WTC11 (cell line): ENCODE measurements at regions not wholly inside any gene's neighbourhood (a gene's known extent, or its start where the extent isn't known, plus 50 kb on each side); places are given as distances from the start of the nearest gene placed in this dataset.

Source experiments
- ATAC-seq: fragments of 200-7000 bp; cut with Tn5 transposase; 2 replicates; pipeline ENCODE4 v1.10.0; 2021; ENCODE audit warnings: mild to moderate bottlenecking, moderate library complexity
- CTCF ChIA-PET: fragments of 300-600 bp; sonication (Branson Sonifier 250); formaldehyde crosslinking; loops from one replicate; lab custom pipeline; 2021; ENCODE audit warnings: antibody characterized with exemption; lab: Charles Lee
- POLR2A ChIA-PET: fragments of 350-600 bp; sonication (Branson Sonifier 250); formaldehyde crosslinking; loops from one replicate; lab custom pipeline; 2021; ENCODE audit warnings: antibody characterized with exemption; lab: Charles Lee
- DNase-seq: peaks from one replicate; pipeline ENCODE4 v3.0.0; 2021; ENCODE audit warnings: low spot score
- H3K27ac Mint-ChIP-seq: 2 replicates; pipeline ENCODE4 v1.8.0; 2021; ENCODE audit warnings: mixed read lengths
- H3K27me3 Mint-ChIP-seq: 2 replicates; pipeline ENCODE4 v1.8.0; 2021; ENCODE audit warnings: low read depth, mild to moderate bottlenecking, moderate library complexity, mixed read lengths
- H3K36me3 Mint-ChIP-seq: 2 replicates; pipeline ENCODE4 v1.8.0; 2021; ENCODE audit warnings: mixed read lengths
- H3K4me1 Mint-ChIP-seq: 2 replicates; pipeline ENCODE4 v1.8.0; 2022; ENCODE audit warnings: mixed read lengths
- H3K4me3 Mint-ChIP-seq: 2 replicates; pipeline ENCODE4 v1.8.0; 2021; ENCODE audit warnings: mild to moderate bottlenecking, moderate library complexity, mixed read lengths
- H3K9me3 Mint-ChIP-seq: 2 replicates; pipeline ENCODE4 v1.8.0; 2021; ENCODE audit warnings: mixed read lengths
- ARID4B ChIP-seq: sonication (generic); formaldehyde crosslinking; IDR thresholded peaks from 2 replicates; pipeline ENCODE4 v1.8.0; 2023; ENCODE audit warnings: missing genetic modification reagents, mild to moderate bottlenecking, borderline replicate concordance
- ATF6 ChIP-seq: sonication (generic); formaldehyde crosslinking; IDR thresholded peaks from 2 replicates; pipeline ENCODE4 v1.8.1; 2023; ENCODE audit warnings: mild to moderate bottlenecking, missing genetic modification reagents
- CREM ChIP-seq: sonication (generic); formaldehyde crosslinking; IDR thresholded peaks from 2 replicates; pipeline ENCODE4 v1.8.1; 2022; ENCODE audit warnings: mild to moderate bottlenecking, missing genetic modification reagents, moderate library complexity
- CTCF ChIP-seq: fragments of 200-600 bp; IDR thresholded peaks from 2 replicates; pipeline ENCODE4 v1.8.0; 2022; ENCODE audit warnings: antibody characterized with exemption
- E2F1 ChIP-seq: sonication (generic); formaldehyde crosslinking; IDR thresholded peaks from 2 replicates; pipeline ENCODE4 v1.8.0; 2022; ENCODE audit warnings: mild to moderate bottlenecking, missing genetic modification reagents
- E2F4 ChIP-seq: sonication (generic); formaldehyde crosslinking; IDR thresholded peaks from 2 replicates; pipeline ENCODE4 v1.8.1; 2022; ENCODE audit warnings: low read depth, mild to moderate bottlenecking, moderate library complexity, missing genetic modification reagents, borderline replicate concordance
- IRF2 ChIP-seq: sonication (generic); formaldehyde crosslinking; IDR thresholded peaks from 2 replicates; pipeline ENCODE4 v1.8.0; 2022; ENCODE audit warnings: low read depth, missing genetic modification reagents, borderline replicate concordance
- MYBL2 ChIP-seq: sonication (generic); formaldehyde crosslinking; IDR thresholded peaks from 2 replicates; pipeline ENCODE4 v1.8.1; 2023; ENCODE audit warnings: mild to moderate bottlenecking, moderate library complexity, missing genetic modification reagents
- NFE2L1 ChIP-seq: sonication (generic); formaldehyde crosslinking; IDR thresholded peaks from 2 replicates; pipeline ENCODE4 v1.8.1; 2023; ENCODE audit warnings: missing genetic modification reagents
- PREB ChIP-seq: sonication (generic); formaldehyde crosslinking; IDR thresholded peaks from 2 replicates; pipeline ENCODE4 v1.8.1; 2022; ENCODE audit warnings: mild to moderate bottlenecking, missing genetic modification reagents, moderate library complexity, borderline replicate concordance
- SOX15 ChIP-seq: fragments of 250-450 bp; sonication (Bioruptor Pico); IDR thresholded peaks from 2 replicates; pipeline ENCODE4 v1.9.0; 2021; ENCODE audit warnings: mild to moderate bottlenecking
- TP53 ChIP-seq: sonication (generic); formaldehyde crosslinking; IDR thresholded peaks from 2 replicates; pipeline ENCODE4 v1.8.1; 2023; ENCODE audit warnings: mild to moderate bottlenecking, missing genetic modification reagents
- ZBTB21 ChIP-seq: sonication (generic); formaldehyde crosslinking; IDR thresholded peaks from 2 replicates; pipeline ENCODE4 v1.8.1; 2023; ENCODE audit warnings: mild to moderate bottlenecking, missing genetic modification reagents, borderline replicate concordance
- ZNF138 ChIP-seq: sonication (generic); formaldehyde crosslinking; conservative IDR thresholded peaks from 2 replicates; pipeline ENCODE4 v1.8.1; 2022; ENCODE audit warnings: mild to moderate bottlenecking, moderate library complexity, missing genetic modification reagents
- ZNF317 ChIP-seq: sonication (generic); formaldehyde crosslinking; IDR thresholded peaks from 2 replicates; pipeline ENCODE4 v1.8.1; 2023; ENCODE audit warnings: low read depth, mild to moderate bottlenecking, moderate library complexity, missing genetic modification reagents, borderline replicate concordance
- ZNF396 ChIP-seq: fragments of 250-450 bp; sonication (Bioruptor Pico); IDR thresholded peaks from 2 replicates; pipeline ENCODE4 v1.8.0; 2021; ENCODE audit warnings: mild to moderate bottlenecking, moderate library complexity, borderline replicate concordance
- ZNF425 ChIP-seq: fragments of 250-450 bp; sonication (Bioruptor Pico); conservative IDR thresholded peaks from 2 replicates; pipeline ENCODE4 v1.9.0; 2021; ENCODE audit warnings: mild to moderate bottlenecking
- ZSCAN18 ChIP-seq: fragments of 250-450 bp; sonication (Bioruptor Pico); IDR thresholded peaks from 2 replicates; pipeline ENCODE4 v2.1.2; 2022; ENCODE audit warnings: mild to moderate bottlenecking, moderate library complexity

- ATAC-seq (no peak), DNase-seq (no peak)
- H3K27ac Mint-ChIP-seq: no peak overlapping the region
- no peaks in the 10 kb centered on the region for H3K9me3 Mint-ChIP-seq
- TF ChIP-seq MYBL2 (no peak), ZNF425 (CRISPR knock-in tag) (no peak), NFE2L1 (CRISPR knock-in tag) (no peak), CREM (CRISPR knock-in tag) (no peak), ZNF138 (CRISPR knock-in tag) (no peak), ATF6 (CRISPR knock-in tag) (no peak)
- ChIA-PET CTCF (interaction anchor here (0.8 kb wide), 1 partner anchor 122 kb away, joined by 3 read pairs; the partner anchor contains the start of gene GAS1), POLR2A (interaction anchor here (1.2 kb wide), 1 partner anchor 154 kb away, joined by 3 read pairs; no protein-coding TSS in a partner anchor)
- no peaks in the 10 kb centered on the region for H3K27me3 Mint-ChIP-seq
- H3K4me1 Mint-ChIP-seq: no peaks in the 10 kb centered on the region
- no peaks in the 10 kb centered on the region for H3K36me3 Mint-ChIP-seq
- H3K4me3 Mint-ChIP-seq: no peak overlapping the region
Measured at GRCh38 chr9:87069690-87070089, 122.4 kb upstream of the GAS1 start.

- ChIA-PET CTCF (interaction anchor here (0.8 kb wide), 1 partner anchor 123 kb away, joined by 3 read pairs; the partner anchor contains the start of gene GAS1), POLR2A (interaction anchor here (1.2 kb wide), 1 partner anchor 155 kb away, joined by 3 read pairs; no protein-coding TSS in a partner anchor)
- DNase-seq: no peak
- H3K27me3 Mint-ChIP-seq: no peaks in the 10 kb centered on the region
- H3K4me1 Mint-ChIP-seq: no peaks in the 10 kb centered on the region
- ATAC-seq: no peak
- H3K4me3 Mint-ChIP-seq: no peak overlapping the region
- H3K36me3 Mint-ChIP-seq: no peaks in the 10 kb centered on the region
- no peak overlapping the region for H3K27ac Mint-ChIP-seq
- no peaks in the 10 kb centered on the region for H3K9me3 Mint-ChIP-seq
- TF ChIP-seq NFE2L1 (CRISPR knock-in tag) (no peak), ZNF317 (no peak), SOX15 (CRISPR knock-in tag) (no peak), IRF2 (CRISPR knock-in tag) (no peak), TP53 (no peak), E2F4 (no peak), ARID4B (CRISPR knock-in tag) (no peak), PREB (no peak), ZBTB21 (CRISPR knock-in tag) (no peak), CTCF (no peak), E2F1 (CRISPR knock-in tag) (no peak), ZSCAN18 (no peak), MYBL2 (no peak), ZNF396 (no peak)
Measured at GRCh38 chr9:87070336-87070735, 123.0 kb upstream of the GAS1 start.
